ENCODE measurements at regions not wholly inside any gene's neighbourhood (a gene's known extent, or its start where the extent isn't known, plus 50 kb on each side); places are given as distances from the start of the nearest gene placed in this dataset.

- no peak for DNase-seq
These were observed 141.5 kb upstream of the EEPD1 start for GRCh38 chr7:36011588-36011965.

- DNase-seq, result no peak
These were observed 139.6 kb upstream of the EEPD1 start for GRCh38 chr7:36013246-36014014.

- DNase-seq, result no peak
These were observed 138.1 kb upstream of the EEPD1 start for GRCh38 chr7:36014961-36015360.

- DNase-seq, result no peak
These were observed 137.3 kb upstream of the EEPD1 start for GRCh38 chr7:36015733-36016132.

GRCh38 chr7:36016648-36017047 is 136.4 kb upstream of the EEPD1 start:
- DNase-seq, result no peak

- no peak for DNase-seq
These were observed 135.9 kb upstream of the EEPD1 start for GRCh38 chr7:36017111-36017510.

- no peak for DNase-seq
These were observed 134.1 kb upstream of the EEPD1 start for GRCh38 chr7:36018816-36019484.

GRCh38 chr7:36019538-36019937 is 133.5 kb upstream of the EEPD1 start:
- DNase-seq, result no peak

- no peak for DNase-seq
These were observed 133.1 kb upstream of the EEPD1 start for GRCh38 chr7:36019980-36020379.

GRCh38 chr7:36021367-36021766 is 131.7 kb upstream of the EEPD1 start:
- DNase-seq, result peak; percentile 13

- DNase-seq, result no peak
These were observed 131.0 kb upstream of the EEPD1 start for GRCh38 chr7:36021917-36022550.

- no peak for DNase-seq
These were observed 130.0 kb upstream of the EEPD1 start for GRCh38 chr7:36023033-36023560.

GRCh38 chr7:36025190-36025589 is 127.9 kb upstream of the EEPD1 start:
- DNase-seq, result no peak

GRCh38 chr7:36029311-36029710 is 123.7 kb upstream of the EEPD1 start:
- no peak for DNase-seq

GRCh38 chr7:36029853-36030515 is 123.1 kb upstream of the EEPD1 start:
- DNase-seq, result no peak

GRCh38 chr7:36032361-36032818 is 120.7 kb upstream of the EEPD1 start:
- peak; percentile 17 for DNase-seq

GRCh38 chr7:36034020-36034419 is 119.0 kb upstream of the EEPD1 start:
- no peak for DNase-seq

GRCh38 chr7:36035186-36035585 is 117.9 kb upstream of the EEPD1 start:
- DNase-seq, result no peak

GRCh38 chr7:36036590-36036989 is 116.5 kb upstream of the EEPD1 start:
- no peak for DNase-seq

GRCh38 chr7:36037121-36037662 is 115.9 kb upstream of the EEPD1 start:
- DNase-seq, result peak; percentile 8

- no peak for DNase-seq
These were observed 114.9 kb upstream of the EEPD1 start for GRCh38 chr7:36038063-36038721.

- DNase-seq, result no peak
These were observed 113.8 kb upstream of the EEPD1 start for GRCh38 chr7:36039243-36039642.
